IPS DF 6.9 (cell line): ENCODE measurements at regions not wholly inside any gene's neighbourhood (a gene's known extent, or its start where the extent isn't known, plus 50 kb on each side); places are given as distances from the start of the nearest gene placed in this dataset.

Source experiments
- DNase-seq: peaks from one replicate; pipeline ENCODE4 v3.0.0-alpha.2; 2013; ENCODE audit warnings: low read depth, low spot score
- H3K27ac ChIP-seq: one replicate; pipeline ENCODE4 v1.5.1; 2013; ENCODE audit warnings: low read length, control low read depth
- H3K27me3 ChIP-seq: 2 replicates; pipeline ENCODE4 v1.6.1; 2013; ENCODE audit warnings: mild to moderate bottlenecking, low read length; ENCODE audit not compliant: control insufficient read depth, insufficient read depth
- H3K36me3 ChIP-seq: 2 replicates; pipeline ENCODE4 v1.6.1; 2013; ENCODE audit warnings: low read length; ENCODE audit not compliant: control insufficient read depth, insufficient read depth
- H3K4me1 ChIP-seq: 2 replicates; pipeline ENCODE4 v1.6.1; 2013; ENCODE audit warnings: low read length; ENCODE audit not compliant: control insufficient read depth, insufficient read depth
- H3K4me3 ChIP-seq: 2 replicates; pipeline ENCODE4 v1.5.1; 2013; ENCODE audit warnings: mild to moderate bottlenecking, low read length
- H3K9me3 ChIP-seq: 2 replicates; pipeline ENCODE4 v1.6.1; 2013; ENCODE audit warnings: low read length, inconsistent platforms; ENCODE audit not compliant: control insufficient read depth, insufficient read depth
- WGBS: extraction: QIAGEN DNeasy Blood & Tissue Kit; methylation state at CpG from one replicate; pipeline ENCODE4 v1.1.7; 2013; ENCODE audit warnings: mixed read lengths, missing lambda C conversion rate; ENCODE audit not compliant: insufficient read length, insufficient coverage; 5-methylcytosine and 5-hydroxymethylcytosine counted together

- no CpG with 5 or more reads among the region's 4 CpGs for WGBS
- Histone ChIP-seq H3K27me3 (no peaks in the 10 kb centered on the region), H3K27ac (no peak overlapping the region), H3K4me1 (no peaks in the 10 kb centered on the region), H3K36me3 (no peaks in the 10 kb centered on the region), H3K9me3 (no peaks in the 10 kb centered on the region), H3K4me3 (no peak overlapping the region)
- no peak for DNase-seq
Observed at GRCh38 chr12:126354633-126355032, 1289.4 kb downstream of the AACS start.

DNA sequence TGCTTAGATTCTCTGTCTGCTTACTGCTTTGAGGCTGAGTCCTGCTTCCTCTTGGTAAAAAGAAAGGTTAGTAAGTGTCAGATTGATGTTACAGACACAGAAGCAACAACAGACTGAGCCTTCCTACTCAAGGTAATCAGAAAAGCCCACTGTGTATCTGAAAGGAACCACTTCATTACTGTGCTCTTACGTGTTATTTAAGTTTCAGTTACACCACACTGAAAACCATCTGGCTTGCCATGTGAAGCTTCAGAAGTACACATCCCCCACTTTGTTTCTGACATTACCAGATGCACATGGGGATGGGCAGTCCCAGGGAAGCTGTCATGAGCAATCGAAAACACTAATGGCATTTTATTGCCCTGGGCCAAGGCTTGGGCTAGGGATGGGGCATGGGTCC lies 1290.1 kb downstream of the AACS start:
- DNase-seq, result no peak
- no peaks in the 10 kb centered on the region for H3K36me3 ChIP-seq
- no peak overlapping the region for H3K4me3 ChIP-seq
- no peaks in the 10 kb centered on the region for H3K4me1 ChIP-seq
- H3K27ac ChIP-seq, result no peak overlapping the region
- no CpG with 5 or more reads among the region's 2 CpGs for WGBS
- no peaks in the 10 kb centered on the region for H3K27me3 ChIP-seq
- H3K9me3 ChIP-seq, result no peaks in the 10 kb centered on the region

DNA sequence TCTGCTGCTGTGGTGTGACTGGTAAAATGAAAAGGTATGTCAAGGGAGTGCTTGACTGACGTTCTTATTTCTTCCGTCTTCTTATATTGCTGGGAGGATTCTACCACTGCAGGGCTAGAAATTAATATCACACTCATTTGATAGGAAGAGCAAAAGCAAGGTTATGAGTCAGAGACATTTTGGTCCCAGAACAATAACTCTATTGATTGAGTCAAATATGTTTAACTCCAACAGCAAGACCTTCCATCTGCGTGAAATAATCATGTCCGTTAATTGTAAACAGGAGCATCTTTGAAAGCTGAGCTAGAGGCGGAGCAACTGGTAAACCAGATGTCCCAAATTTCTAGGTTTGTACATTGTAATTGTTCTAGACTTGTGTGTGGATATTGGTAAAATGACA lies 1293.6 kb downstream of the AACS start:
- no peak for DNase-seq
- no peaks in the 10 kb centered on the region for H3K27me3 ChIP-seq
- no peak overlapping the region for H3K4me3 ChIP-seq
- no CpG with 5 or more reads among the region's 5 CpGs for WGBS
- H3K36me3 ChIP-seq, result no peaks in the 10 kb centered on the region
- no peaks in the 10 kb centered on the region for H3K9me3 ChIP-seq
- no peaks in the 10 kb centered on the region for H3K4me1 ChIP-seq
- no peak overlapping the region for H3K27ac ChIP-seq

GRCh38 chr12:126359216-126359615 lies 1294.0 kb downstream of the AACS start:
- no CpG with 5 or more reads among the region's 3 CpGs for WGBS

DNA sequence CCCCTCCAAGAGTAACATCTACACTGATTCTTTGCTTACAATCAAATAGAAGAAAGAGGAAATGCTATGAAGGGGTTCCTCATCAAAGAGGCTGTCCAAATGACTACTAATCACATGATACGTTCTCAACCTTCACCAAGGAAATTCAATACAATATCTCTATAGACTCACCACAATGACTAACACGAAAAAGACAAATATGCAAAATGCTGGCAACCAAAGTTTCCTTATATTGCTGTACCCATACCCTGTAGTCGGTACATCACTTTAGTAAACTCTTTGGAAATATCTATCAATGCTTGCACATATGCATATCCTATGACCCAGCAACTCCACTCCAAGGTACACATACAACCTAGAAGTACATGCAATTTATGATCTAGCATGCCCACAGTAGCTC lies 1296.6 kb downstream of the AACS start:
- WGBS, result no CpG with 5 or more reads among the region's 3 CpGs
- DNase-seq, result no peak
- no peak overlapping the region for H3K27ac ChIP-seq
- H3K27me3 ChIP-seq, result no peaks in the 10 kb centered on the region
- no peaks in the 10 kb centered on the region for H3K36me3 ChIP-seq
- H3K4me1 ChIP-seq, result no peaks in the 10 kb centered on the region
- H3K9me3 ChIP-seq, result no peaks in the 10 kb centered on the region
- no peak overlapping the region for H3K4me3 ChIP-seq

More at GRCh38 chr12:126359216-126359615, 1294.0 kb downstream of the AACS start:
- no peak for DNase-seq
- H3K4me1 ChIP-seq, result no peaks in the 10 kb centered on the region
- H3K36me3 ChIP-seq, result no peaks in the 10 kb centered on the region
- no peak overlapping the region for H3K27ac ChIP-seq
- H3K9me3 ChIP-seq, result no peaks in the 10 kb centered on the region
- no peaks in the 10 kb centered on the region for H3K27me3 ChIP-seq
- H3K4me3 ChIP-seq, result no peak overlapping the region

GRCh38 chr12:126362493-126362892 lies 1297.3 kb downstream of the AACS start:
- Histone ChIP-seq H3K9me3 (no peaks in the 10 kb centered on the region), H3K27ac (no peak overlapping the region), H3K36me3 (no peaks in the 10 kb centered on the region), H3K27me3 (no peaks in the 10 kb centered on the region), H3K4me3 (no peak overlapping the region), H3K4me1 (no peaks in the 10 kb centered on the region)
- DNase-seq, result no peak
- WGBS, result no CpG with 5 or more reads among the region's 5 CpGs

DNA sequence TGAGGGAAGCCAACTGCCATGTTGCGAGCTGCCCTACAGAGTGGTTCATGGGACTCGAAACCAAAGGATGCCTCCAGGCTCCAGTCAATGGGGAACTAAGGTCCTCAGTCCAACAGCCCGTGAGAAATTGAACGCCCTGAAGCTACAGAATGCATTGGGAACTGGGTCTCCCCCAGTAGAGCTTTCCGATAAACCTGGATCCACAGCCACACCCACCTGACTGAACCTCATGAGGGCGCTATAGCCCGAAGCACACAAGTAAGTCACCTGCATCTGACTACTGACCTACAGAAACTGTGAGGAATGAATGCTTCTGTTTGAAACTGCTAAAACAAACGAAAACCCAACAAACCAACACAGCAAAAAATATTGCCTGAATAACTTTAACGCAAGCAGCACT lies 1297.7 kb downstream of the AACS start:
- Histone ChIP-seq H3K4me3 (no peak overlapping the region), H3K9me3 (no peaks in the 10 kb centered on the region), H3K27me3 (no peaks in the 10 kb centered on the region), H3K4me1 (no peaks in the 10 kb centered on the region), H3K36me3 (no peaks in the 10 kb centered on the region), H3K27ac (no peak overlapping the region)
- no peak for DNase-seq
- WGBS, result no CpG with 5 or more reads among the region's 9 CpGs

GRCh38 chr12:126369487-126370463 lies 1304.5 kb downstream of the AACS start:
- no peak overlapping the region for H3K27ac ChIP-seq
- no peak for DNase-seq

GRCh38 chr12:126383506-126383905 lies 1318.3 kb downstream of the AACS start:
- no peak overlapping the region for H3K4me3 ChIP-seq
- no peak for DNase-seq
- no peak overlapping the region for H3K27ac ChIP-seq
- no peaks in the 10 kb centered on the region for H3K36me3 ChIP-seq
- WGBS, result no CpG with 5 or more reads among the region's 3 CpGs
- no peaks in the 10 kb centered on the region for H3K27me3 ChIP-seq
- H3K4me1 ChIP-seq, result peaks cover 7% of the 10 kb centered on the region
- H3K9me3 ChIP-seq, result no peaks in the 10 kb centered on the region

More at GRCh38 chr12:126369487-126370463, 1304.5 kb downstream of the AACS start:
- Histone ChIP-seq H3K27me3 (no peaks in the 10 kb centered on the region), H3K4me1 (0 out of 2 replicates have a peak, but pooled peaks cover 1% of the 10 kb centered on the region), H3K4me3 (no peak overlapping the region), H3K9me3 (no peaks in the 10 kb centered on the region), H3K36me3 (no peaks in the 10 kb centered on the region)
- no CpG with 5 or more reads among the region's 3 CpGs for WGBS

- WGBS, result no CpG with 5 or more reads among the region's 2 CpGs
- peaks cover 7% of the 10 kb centered on the region for H3K4me1 ChIP-seq
- no peaks in the 10 kb centered on the region for H3K9me3 ChIP-seq
- H3K36me3 ChIP-seq, result no peaks in the 10 kb centered on the region
- H3K4me3 ChIP-seq, result no peak overlapping the region
- H3K27ac ChIP-seq, result no peak overlapping the region
- H3K27me3 ChIP-seq, result no peaks in the 10 kb centered on the region
- no peak for DNase-seq
Observed at GRCh38 chr12:126384026-126384564, 1318.9 kb downstream of the AACS start.
